ENCODE measurements at regions not wholly inside any gene's neighbourhood (a gene's known extent, or its start where the extent isn't known, plus 50 kb on each side); places are given as distances from the start of the nearest gene placed in this dataset.

DNA sequence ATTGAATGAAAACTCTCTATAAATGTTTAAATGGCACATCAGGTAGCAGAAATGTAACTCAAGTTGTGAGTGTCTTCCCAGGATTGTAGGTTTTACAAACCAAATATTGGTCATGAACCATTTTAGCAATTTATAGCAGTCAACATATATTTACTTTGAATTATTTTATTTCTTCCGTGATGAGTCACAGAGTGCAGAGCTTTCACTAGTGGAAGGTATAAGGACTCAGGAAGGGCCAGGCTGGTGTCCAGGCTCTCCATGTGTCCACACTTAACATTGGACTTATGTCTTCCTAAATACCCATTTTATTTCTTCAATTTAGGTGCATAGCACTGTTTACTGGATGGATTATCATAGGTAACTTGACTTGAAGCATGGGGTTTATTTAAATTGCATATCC is 120.9 kb downstream of the OLIG3 start:
- no peak for ATAC-seq
- TF ChIP-seq, protein P1, sequence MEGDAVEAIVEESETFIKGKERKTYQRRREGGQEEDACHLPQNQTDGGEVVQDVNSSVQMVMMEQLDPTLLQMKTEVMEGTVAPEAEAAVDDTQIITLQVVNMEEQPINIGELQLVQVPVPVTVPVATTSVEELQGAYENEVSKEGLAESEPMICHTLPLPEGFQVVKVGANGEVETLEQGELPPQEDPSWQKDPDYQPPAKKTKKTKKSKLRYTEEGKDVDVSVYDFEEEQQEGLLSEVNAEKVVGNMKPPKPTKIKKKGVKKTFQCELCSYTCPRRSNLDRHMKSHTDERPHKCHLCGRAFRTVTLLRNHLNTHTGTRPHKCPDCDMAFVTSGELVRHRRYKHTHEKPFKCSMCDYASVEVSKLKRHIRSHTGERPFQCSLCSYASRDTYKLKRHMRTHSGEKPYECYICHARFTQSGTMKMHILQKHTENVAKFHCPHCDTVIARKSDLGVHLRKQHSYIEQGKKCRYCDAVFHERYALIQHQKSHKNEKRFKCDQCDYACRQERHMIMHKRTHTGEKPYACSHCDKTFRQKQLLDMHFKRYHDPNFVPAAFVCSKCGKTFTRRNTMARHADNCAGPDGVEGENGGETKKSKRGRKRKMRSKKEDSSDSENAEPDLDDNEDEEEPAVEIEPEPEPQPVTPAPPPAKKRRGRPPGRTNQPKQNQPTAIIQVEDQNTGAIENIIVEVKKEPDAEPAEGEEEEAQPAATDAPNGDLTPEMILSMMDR (IDR thresholded peaks at IDR 0.05): no peak

DNA sequence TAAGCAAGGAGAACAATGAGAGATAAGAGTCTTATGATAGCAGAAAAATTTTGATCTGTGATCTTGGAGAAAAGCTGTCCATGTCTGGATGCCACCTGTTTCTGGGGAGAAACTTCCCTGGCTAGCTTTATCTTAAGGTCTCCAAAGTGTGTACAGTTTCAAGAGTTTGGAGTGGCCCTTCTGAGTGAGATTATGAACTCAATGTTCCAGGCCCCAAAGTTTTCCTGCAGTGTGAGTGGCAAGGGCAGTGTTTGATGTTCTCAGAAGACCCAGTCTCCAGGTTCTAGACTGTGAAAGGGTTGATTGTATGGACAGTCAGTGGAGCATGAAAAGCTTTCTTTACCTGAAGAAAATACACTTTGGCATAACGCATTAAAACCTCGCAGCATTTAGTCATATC is 121.7 kb downstream of the OLIG3 start:
- no peak overlapping the region for H3K4me3 ChIP-seq
- H3K9me3 ChIP-seq: no peaks in the 10 kb centered on the region
- TF ChIP-seq, protein P1 (IDR thresholded peaks at IDR 0.05): no peak
- no peak overlapping the region for H3K27ac ChIP-seq
- no peaks in the 10 kb centered on the region for H3K36me3 ChIP-seq
- intact Hi-C loops (cut with DNase I): no loop called here
- DNase-seq: no peak
- H3K4me1 ChIP-seq: no peaks in the 10 kb centered on the region
- peak; percentile 79 for ATAC-seq
- H3K27me3 ChIP-seq: no peaks in the 10 kb centered on the region

More for the DNA sequence above, 120.9 kb downstream of the OLIG3 start:
- Histone ChIP-seq H3K36me3 (no peaks in the 10 kb centered on the region), H3K4me3 (no peak overlapping the region), H3K9me3 (no peaks in the 10 kb centered on the region), H3K27me3 (no peaks in the 10 kb centered on the region), H3K4me1 (no peaks in the 10 kb centered on the region), H3K27ac (no peak overlapping the region)
- intact Hi-C loops (cut with DNase I): no loop called here
- DNase-seq: no peak

DNA sequence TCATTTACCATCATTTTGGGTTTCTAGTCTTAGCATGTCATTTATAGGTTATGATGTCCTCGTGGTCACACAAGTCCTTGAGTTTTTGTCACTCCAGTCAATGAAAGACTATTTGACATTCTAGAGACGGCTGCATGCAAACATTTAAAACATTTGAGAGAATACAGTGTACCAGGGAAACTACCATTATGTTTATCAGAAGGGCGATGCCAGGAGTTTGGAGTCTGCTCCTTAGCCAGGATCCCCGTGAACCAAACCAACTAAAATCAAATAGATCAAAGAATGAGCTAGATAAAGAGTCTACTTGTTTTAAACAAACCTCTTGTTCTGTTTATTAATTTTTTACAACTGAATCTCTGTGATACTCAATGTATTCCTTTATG is 122.6 kb downstream of the OLIG3 start:
- intact Hi-C loops (cut with DNase I): no loop called here
- TF ChIP-seq, protein P1 (IDR thresholded peaks at IDR 0.05): no peak
- H3K4me1 ChIP-seq: no peaks in the 10 kb centered on the region
- no peaks in the 10 kb centered on the region for H3K9me3 ChIP-seq
- no peak overlapping the region for H3K4me3 ChIP-seq
- H3K27me3 ChIP-seq: no peaks in the 10 kb centered on the region
- H3K36me3 ChIP-seq: no peaks in the 10 kb centered on the region
- no peak overlapping the region for H3K27ac ChIP-seq
- ATAC-seq (no peak), DNase-seq (no peak)

DNA sequence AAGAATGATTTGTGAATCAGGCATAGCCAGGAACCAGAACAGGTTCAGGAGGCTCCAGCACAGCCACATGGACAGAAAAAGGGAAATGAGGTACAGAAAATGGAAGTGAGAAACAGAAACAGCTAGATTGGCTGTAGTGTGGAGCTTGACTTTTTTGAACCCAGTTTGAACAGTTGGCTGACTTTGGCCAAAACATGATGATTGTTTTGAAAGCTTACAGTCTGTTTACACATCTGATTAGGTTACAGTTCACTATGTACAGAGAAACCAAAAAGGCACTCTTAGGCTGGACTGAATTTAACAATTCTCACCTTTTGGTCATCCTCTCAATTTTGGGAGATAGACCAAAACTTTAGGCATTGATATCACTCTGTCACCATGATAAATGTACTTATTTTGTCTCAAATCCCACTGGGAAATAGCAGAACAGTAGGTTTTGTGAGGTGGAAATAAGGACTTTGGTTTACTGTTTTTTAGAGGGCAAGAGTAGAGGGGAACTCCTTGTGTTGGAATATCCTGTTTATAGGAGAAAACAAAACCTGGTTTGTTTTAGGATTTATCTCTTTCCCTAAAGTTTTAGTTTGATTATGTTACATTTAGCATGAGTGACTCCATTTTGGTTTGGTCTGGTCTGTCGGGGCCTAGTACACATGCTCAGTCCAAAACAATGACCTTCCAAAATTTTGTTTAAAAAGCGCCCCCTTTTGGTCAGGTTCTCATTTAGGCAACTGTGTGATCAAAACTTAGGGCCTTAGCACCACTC is 123.1 kb downstream of the OLIG3 start:
- no peak for DNase-seq
- intact Hi-C loops (cut with DNase I): no loop called here
- no peak overlapping the region for H3K4me3 ChIP-seq
- TF ChIP-seq, protein P1 (IDR thresholded peaks at IDR 0.05): no peak
- no peak overlapping the region for H3K27ac ChIP-seq
- no peaks in the 10 kb centered on the region for H3K36me3 ChIP-seq
- H3K9me3 ChIP-seq: no peaks in the 10 kb centered on the region
- no peaks in the 10 kb centered on the region for H3K27me3 ChIP-seq
- H3K4me1 ChIP-seq: no peaks in the 10 kb centered on the region
- no peak for ATAC-seq

DNA sequence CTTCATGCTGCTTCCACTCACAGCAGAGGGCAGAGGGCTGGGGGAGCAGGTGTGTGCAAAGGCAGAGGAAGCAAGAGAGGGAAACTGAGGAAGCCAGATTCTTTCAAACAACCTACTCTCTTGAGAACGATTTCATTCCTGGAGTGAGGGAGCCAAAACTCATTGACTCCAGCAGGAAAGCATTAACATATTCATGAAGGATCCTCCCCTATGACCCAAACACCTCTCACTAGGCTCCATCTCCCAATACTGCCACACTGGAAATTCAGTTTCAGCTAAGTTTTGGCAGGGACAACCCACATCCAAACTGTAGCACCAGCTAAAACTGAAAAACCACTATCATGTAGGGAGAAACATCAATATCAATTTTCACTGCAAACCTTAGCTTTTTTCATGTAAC is 125.1 kb downstream of the OLIG3 start:
- TF ChIP-seq, protein P1 (IDR thresholded peaks at IDR 0.05): no peak
- no peaks in the 10 kb centered on the region for H3K36me3 ChIP-seq
- H3K27ac ChIP-seq: no peak overlapping the region
- H3K9me3 ChIP-seq: no peaks in the 10 kb centered on the region
- no peak for DNase-seq
- intact Hi-C loops (cut with DNase I): no loop called here
- H3K27me3 ChIP-seq: no peaks in the 10 kb centered on the region
- H3K4me1 ChIP-seq: no peaks in the 10 kb centered on the region
- H3K4me3 ChIP-seq: no peak overlapping the region
- no peak for ATAC-seq

Measured in left lung (tissue), 4 donors.